ENCODE measurements at regions not wholly inside any gene's neighbourhood (a gene's known extent, or its start where the extent isn't known, plus 50 kb on each side); places are given as distances from the start of the nearest gene placed in this dataset.

GRCh38 chr5:106380736-106381135 lies 1290.0 kb downstream of the EFNA5 start:
- H3K9me3 ChIP-seq: no peaks in the 10 kb centered on the region
- H3K4me1 ChIP-seq: no peaks in the 10 kb centered on the region
- no peak for DNase-seq
- intact Hi-C loops (cut with DNase I): no loop called here
- no peak for ATAC-seq
- H3K27ac ChIP-seq: no peak overlapping the region
- H3K27me3 ChIP-seq (ENCODE audit: insufficient read depth in 3 of 3, low read length in 2 of 3): peaks cover 0 to 2% (median 0%) of the 10 kb centered on the region in 3 donors
- TF ChIP-seq, protein P1, sequence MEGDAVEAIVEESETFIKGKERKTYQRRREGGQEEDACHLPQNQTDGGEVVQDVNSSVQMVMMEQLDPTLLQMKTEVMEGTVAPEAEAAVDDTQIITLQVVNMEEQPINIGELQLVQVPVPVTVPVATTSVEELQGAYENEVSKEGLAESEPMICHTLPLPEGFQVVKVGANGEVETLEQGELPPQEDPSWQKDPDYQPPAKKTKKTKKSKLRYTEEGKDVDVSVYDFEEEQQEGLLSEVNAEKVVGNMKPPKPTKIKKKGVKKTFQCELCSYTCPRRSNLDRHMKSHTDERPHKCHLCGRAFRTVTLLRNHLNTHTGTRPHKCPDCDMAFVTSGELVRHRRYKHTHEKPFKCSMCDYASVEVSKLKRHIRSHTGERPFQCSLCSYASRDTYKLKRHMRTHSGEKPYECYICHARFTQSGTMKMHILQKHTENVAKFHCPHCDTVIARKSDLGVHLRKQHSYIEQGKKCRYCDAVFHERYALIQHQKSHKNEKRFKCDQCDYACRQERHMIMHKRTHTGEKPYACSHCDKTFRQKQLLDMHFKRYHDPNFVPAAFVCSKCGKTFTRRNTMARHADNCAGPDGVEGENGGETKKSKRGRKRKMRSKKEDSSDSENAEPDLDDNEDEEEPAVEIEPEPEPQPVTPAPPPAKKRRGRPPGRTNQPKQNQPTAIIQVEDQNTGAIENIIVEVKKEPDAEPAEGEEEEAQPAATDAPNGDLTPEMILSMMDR (IDR thresholded peaks at IDR 0.05): no peak
- H3K4me3 ChIP-seq: no peak overlapping the region
- no peaks in the 10 kb centered on the region for H3K36me3 ChIP-seq (ENCODE audit: insufficient read depth in 1 of 2, low read depth in 1 of 2)
- 63 to 76% (median 74%) methylated on average over 1 of the region's 1 CpG for WGBS, 3 donors

DNA sequence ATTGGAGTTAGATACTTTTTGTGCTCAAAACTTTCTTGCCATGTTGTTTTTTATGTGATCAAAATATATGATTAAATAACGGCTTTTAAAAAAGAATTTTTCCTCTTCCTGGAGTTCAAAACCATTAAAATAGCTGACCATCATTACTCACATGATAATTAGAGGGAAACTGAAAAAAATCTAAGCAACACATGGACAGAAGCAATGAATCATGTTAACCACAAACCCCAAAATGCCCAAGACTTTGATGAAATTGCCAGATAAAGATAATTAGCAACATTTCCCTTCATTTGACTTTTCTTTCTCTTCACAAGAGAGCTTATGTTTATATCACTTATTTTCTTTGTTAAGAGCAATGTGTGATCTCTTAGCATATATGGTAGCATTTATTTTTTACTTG lies 1294.2 kb downstream of the EFNA5 start:
- intact Hi-C loops (cut with DNase I): no loop called here
- Histone ChIP-seq H3K27ac (no peak overlapping the region), H3K4me3 (no peak overlapping the region), H3K36me3 (ENCODE audit: insufficient read depth in 1 of 2, low read depth in 1 of 2) (no peaks in the 10 kb centered on the region), H3K27me3 (ENCODE audit: insufficient read depth in 3 of 3, low read length in 2 of 3) (peaks cover 0 to 2% (median 0%) of the 10 kb centered on the region in 3 donors), H3K9me3 (no peaks in the 10 kb centered on the region), H3K4me1 (no peaks in the 10 kb centered on the region)
- TF ChIP-seq, protein P1 (IDR thresholded peaks at IDR 0.05): no peak
- no peak for ATAC-seq
- no peak for DNase-seq
- WGBS, 3 donors: 46 to 54% (median 52%) methylated on average over 1 of the region's 1 CpG

DNA sequence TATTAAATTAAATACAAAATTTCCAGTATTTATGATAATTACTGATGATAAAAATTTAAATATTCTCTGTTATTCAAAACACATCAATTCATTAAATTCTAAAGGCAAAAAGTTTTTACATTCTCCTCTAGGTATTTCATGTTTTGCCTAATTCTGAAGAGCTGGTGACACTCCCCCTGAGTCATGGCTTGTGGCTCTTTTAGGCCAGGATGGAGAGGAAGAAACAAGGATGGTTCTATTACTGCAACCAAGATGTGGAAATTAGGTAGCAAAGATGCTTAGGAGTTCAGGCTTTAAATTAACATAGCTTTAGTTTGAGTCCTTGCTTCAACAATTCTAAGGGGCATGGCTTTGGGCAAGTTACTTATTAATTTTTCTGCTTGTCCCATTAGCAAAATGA lies 1295.8 kb downstream of the EFNA5 start:
- Histone ChIP-seq H3K36me3 (ENCODE audit: insufficient read depth in 1 of 2, low read depth in 1 of 2) (no peaks in the 10 kb centered on the region), H3K4me3 (no peak overlapping the region), H3K9me3 (peaks cover 3% of the 10 kb centered on the region), H3K27me3 (ENCODE audit: insufficient read depth in 3 of 3, low read length in 2 of 3) (no peaks in the 10 kb centered on the region), H3K4me1 (no peaks in the 10 kb centered on the region), H3K27ac (no peak overlapping the region)
- TF ChIP-seq, protein P1 (IDR thresholded peaks at IDR 0.05): no peak
- intact Hi-C loops (cut with DNase I): no loop called here
- no peak for DNase-seq
- ATAC-seq: no peak

- TF ChIP-seq, protein P1 (IDR thresholded peaks at IDR 0.05): no peak
- 58 to 82% (median 60%) methylated on average over 1 of the region's 1 CpG for WGBS, 3 donors
- Histone ChIP-seq H3K9me3 (peaks cover 10% of the 10 kb centered on the region), H3K36me3 (ENCODE audit: insufficient read depth in 1 of 2, low read depth in 1 of 2) (no peaks in the 10 kb centered on the region), H3K4me3 (no peak overlapping the region), H3K4me1 (no peaks in the 10 kb centered on the region), H3K27me3 (ENCODE audit: insufficient read depth in 3 of 3, low read length in 2 of 3) (no peaks in the 10 kb centered on the region), H3K27ac (no peak overlapping the region)
- ATAC-seq (no peak), DNase-seq (no peak)
- intact Hi-C loops (cut with DNase I): no loop called here
These were observed 1302.7 kb downstream of the EFNA5 start for GRCh38 chr5:106368021-106368420.

DNA sequence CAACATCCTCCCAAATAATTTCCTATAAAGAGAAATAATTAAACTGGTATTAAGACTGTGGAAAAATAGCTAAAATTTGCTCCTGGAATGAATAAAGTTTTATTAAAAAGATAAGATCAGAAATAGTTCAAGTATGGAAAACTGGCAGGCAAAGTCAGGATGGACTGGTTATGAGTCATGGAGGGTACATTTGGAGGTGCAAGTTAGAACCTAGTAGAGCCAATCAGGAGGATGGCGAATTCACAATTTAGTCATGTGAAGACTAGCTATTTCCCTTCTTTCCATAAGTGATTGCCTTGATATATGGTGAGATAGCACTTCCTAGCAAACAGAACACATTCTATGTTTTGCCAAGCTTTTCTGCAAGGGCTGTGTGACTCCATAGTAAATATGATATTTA lies 1303.5 kb downstream of the EFNA5 start:
- no peak for DNase-seq
- TF ChIP-seq, protein P1 (IDR thresholded peaks at IDR 0.05): no peak
- 90 to 93% (median 93%) methylated on average over 1 of the region's 1 CpG for WGBS, 3 donors
- Histone ChIP-seq H3K36me3 (ENCODE audit: insufficient read depth in 1 of 2, low read depth in 1 of 2) (no peaks in the 10 kb centered on the region), H3K9me3 (peaks cover 11% of the 10 kb centered on the region), H3K4me3 (no peak overlapping the region), H3K4me1 (no peaks in the 10 kb centered on the region), H3K27me3 (ENCODE audit: insufficient read depth in 3 of 3, low read length in 2 of 3) (no peaks in the 10 kb centered on the region), H3K27ac (no peak overlapping the region)
- intact Hi-C loops (cut with DNase I): no loop called here
- ATAC-seq: no peak
